HEK293 (cell line): ENCODE measurements at regions not wholly inside any gene's neighbourhood (a gene's known extent, or its start where the extent isn't known, plus 50 kb on each side); places are given as distances from the start of the nearest gene placed in this dataset.

Source experiments
- CTCF ChIA-PET: fragments of 350-600 bp; formaldehyde crosslinking; extraction: SDS; loops from one replicate; lab custom pipeline; 2021; ENCODE audit warnings: antibody characterized with exemption; lab: Yijun Ruan, JAX
- POLR2A ChIA-PET: fragments of 300-600 bp; formaldehyde crosslinking; extraction: SDS; loops from one replicate; lab custom pipeline; 2020; ENCODE audit warnings: antibody characterized with exemption, inconsistent platforms; lab: Yijun Ruan, JAX
- H3K27ac ChIP-seq: fragments of 200-500 bp; sonication (Bioruptor generic); 2 replicates; pipeline ENCODE4 v1.5.1; 2014; ENCODE audit warnings: low read depth, low read length, control low read depth, inconsistent platforms; ENCODE audit errors: extremely low read depth
- H3K36me3 ChIP-seq, 2 experiments: fragments of 200-500 bp in 1 of 2; sonication (Bioruptor generic) in 1 of 2; 1 replicate in 1 of 2; 2 replicates in 1 of 2; pipeline ENCODE4 v1.5.1; 2014 to 2017; ENCODE audit warnings: inconsistent platforms in 2 of 2, low read length in 2 of 2; ENCODE audit not compliant: control insufficient read depth in 2 of 2, insufficient read depth in 1 of 2
- H3K4me1 ChIP-seq: fragments of 200-500 bp; sonication (Bioruptor generic); 2 replicates; pipeline ENCODE4 v1.5.1; 2014; ENCODE audit warnings: mild to moderate bottlenecking, low read length, inconsistent platforms; ENCODE audit not compliant: control insufficient read depth, insufficient read depth
- H3K4me3 ChIP-seq: 2 replicates; pipeline ENCODE4 v1.5.1; 2011; ENCODE audit warnings: low read depth, mild to moderate bottlenecking, control low read depth, low read length, moderate library complexity
- H3K9me3 ChIP-seq: fragments of 200-500 bp; sonication (Bioruptor generic); 2 replicates; pipeline ENCODE4 v1.5.1; 2014; ENCODE audit warnings: low read depth, low read length, inconsistent platforms; ENCODE audit not compliant: control insufficient read depth, insufficient read depth
- BCL11B ChIP-seq: fragments of 450-650 bp; formaldehyde crosslinking; IDR thresholded peaks from 2 replicates; pipeline ENCODE4 v1.5.1; 2016; ENCODE audit warnings: low read depth, missing biosample characterization, missing genetic modification characterization
- SCRT1 ChIP-seq: fragments of 450-650 bp; formaldehyde crosslinking; IDR thresholded peaks from 2 replicates; pipeline ENCODE4 v1.5.1; 2016; ENCODE audit warnings: missing biosample characterization, missing genetic modification characterization, borderline replicate concordance
- SCRT2 ChIP-seq: fragments of 450-650 bp; formaldehyde crosslinking; IDR thresholded peaks from 2 replicates; pipeline ENCODE4 v1.5.1; 2016; ENCODE audit warnings: missing biosample characterization, missing genetic modification characterization
- SP2 ChIP-seq: fragments of 450-650 bp; formaldehyde crosslinking; IDR thresholded peaks from 2 replicates; pipeline ENCODE4 v1.5.1; 2016; ENCODE audit warnings: missing biosample characterization, missing genetic modification characterization
- ZNF132 ChIP-seq: fragments of 450-650 bp; formaldehyde crosslinking; IDR thresholded peaks from 2 replicates; pipeline ENCODE4 v1.5.1; 2017; ENCODE audit warnings: missing biosample characterization, missing genetic modification characterization, borderline replicate concordance
- ZNF184 ChIP-seq: fragments of 450-650 bp; IDR thresholded peaks from 2 replicates; pipeline ENCODE4 v1.5.1; 2018; ENCODE audit warnings: missing biosample characterization, mild to moderate bottlenecking, missing genetic modification characterization
- ZNF2 ChIP-seq: fragments of 450-650 bp; formaldehyde crosslinking; IDR thresholded peaks from 2 replicates; pipeline ENCODE4 v1.5.1; 2016; ENCODE audit warnings: missing biosample characterization, missing genetic modification characterization
- ZNF239 ChIP-seq: fragments of 450-650 bp; formaldehyde crosslinking; IDR thresholded peaks from 2 replicates; pipeline ENCODE4 v1.5.1; 2016; ENCODE audit warnings: missing biosample characterization, missing genetic modification characterization
- ZNF266 ChIP-seq: fragments of 450-650 bp; formaldehyde crosslinking; IDR thresholded peaks from 2 replicates; pipeline ENCODE4 v1.5.1; 2016; ENCODE audit warnings: missing biosample characterization, missing genetic modification characterization, low read depth
- ZNF274 ChIP-seq, 2 experiments: fragments of 200-500 bp in 1 of 2; fragments of 450-650 bp in 1 of 2; sonication (Bioruptor generic) in 1 of 2; formaldehyde crosslinking in 1 of 2; IDR thresholded peaks; 2 replicates each; pipeline versions ENCODE4 v1.5.1 to v1.6.1; 2014 to 2016; ENCODE audit warnings: borderline replicate concordance in 1 of 2, inconsistent platforms in 1 of 2, low read length in 1 of 2, missing biosample characterization in 1 of 2, missing genetic modification characterization in 1 of 2
- ZNF350 ChIP-seq: fragments of 450-650 bp; formaldehyde crosslinking; IDR thresholded peaks from 2 replicates; pipeline ENCODE4 v1.5.0; 2017; ENCODE audit warnings: missing biosample characterization, mild to moderate bottlenecking, missing genetic modification characterization
- ZNF426 ChIP-seq: fragments of 450-650 bp; formaldehyde crosslinking; IDR thresholded peaks from 2 replicates; pipeline ENCODE4 v1.5.1; 2017; ENCODE audit warnings: missing biosample characterization, missing genetic modification characterization, mild to moderate bottlenecking, inconsistent platforms, moderate library complexity
- ZNF548 ChIP-seq: fragments of 450-650 bp; formaldehyde crosslinking; IDR thresholded peaks from 2 replicates; pipeline ENCODE4 v1.5.1; 2016; ENCODE audit warnings: missing biosample characterization, missing genetic modification characterization
- ZNF600 ChIP-seq: fragments of 450-650 bp; formaldehyde crosslinking; IDR thresholded peaks from 2 replicates; pipeline ENCODE4 v1.5.1; 2016; ENCODE audit warnings: missing biosample characterization, missing genetic modification characterization
- ZNF776 ChIP-seq: fragments of 450-650 bp; formaldehyde crosslinking; IDR thresholded peaks from 2 replicates; pipeline ENCODE4 v1.5.0; 2017; ENCODE audit warnings: missing biosample characterization, missing genetic modification characterization, borderline replicate concordance
- ZNF791 ChIP-seq: fragments of 450-650 bp; formaldehyde crosslinking; IDR thresholded peaks from 2 replicates; pipeline ENCODE4 v1.5.1; 2016; ENCODE audit warnings: missing biosample characterization, missing genetic modification characterization
- TF ChIP-seq, protein P1 (sequence below): fragments of 450-650 bp; formaldehyde crosslinking; IDR thresholded peaks from 2 replicates; pipeline ENCODE4 v1.5.1; 2016; ENCODE audit warnings: missing biosample characterization, missing genetic modification characterization, low read depth
- TF ChIP-seq, protein P2 (sequence below): fragments of 450-650 bp; formaldehyde crosslinking; IDR thresholded peaks from 2 replicates; pipeline ENCODE4 v1.5.1; 2016; ENCODE audit warnings: missing biosample characterization, missing genetic modification characterization
- TF ChIP-seq, protein P3 (sequence below): fragments of 450-650 bp; formaldehyde crosslinking; IDR thresholded peaks from 2 replicates; pipeline ENCODE4 v1.5.1; 2016; ENCODE audit warnings: missing biosample characterization, missing genetic modification characterization
- TF ChIP-seq, protein P4 (sequence below): fragments of 450-650 bp; formaldehyde crosslinking; IDR thresholded peaks from 2 replicates; pipeline ENCODE4 v1.5.1; 2017; ENCODE audit warnings: missing biosample characterization, missing genetic modification characterization

DNA sequence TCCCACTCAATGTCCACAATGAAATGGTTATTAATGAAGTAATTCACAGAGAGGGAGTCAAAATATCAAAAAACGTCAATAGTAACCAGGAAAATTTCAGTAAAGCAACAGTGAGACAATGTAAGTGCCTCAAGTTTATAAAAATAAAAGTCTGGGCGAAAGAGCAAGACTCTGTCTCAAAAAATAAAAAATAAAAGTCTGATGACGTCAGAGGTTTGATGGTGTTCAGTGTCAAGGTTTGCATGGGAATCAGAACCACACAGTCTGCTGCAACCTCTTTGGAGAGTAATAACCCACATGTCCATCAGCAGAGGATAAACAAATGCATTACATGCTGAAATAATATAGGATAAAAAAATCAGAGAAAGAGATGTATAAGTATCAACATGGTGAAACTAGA lies 152.4 kb downstream of the ASCL1 start:
- CTCF ChIA-PET: no interaction called here
- H3K36me3 ChIP-seq: no peaks in the 10 kb centered on the region
- H3K9me3 ChIP-seq: no peaks in the 10 kb centered on the region
- no peak overlapping the region for H3K4me3 ChIP-seq
- no peak overlapping the region for H3K27ac ChIP-seq
- POLR2A ChIA-PET: no interaction called here
- TF ChIP-seq, protein P1, sequence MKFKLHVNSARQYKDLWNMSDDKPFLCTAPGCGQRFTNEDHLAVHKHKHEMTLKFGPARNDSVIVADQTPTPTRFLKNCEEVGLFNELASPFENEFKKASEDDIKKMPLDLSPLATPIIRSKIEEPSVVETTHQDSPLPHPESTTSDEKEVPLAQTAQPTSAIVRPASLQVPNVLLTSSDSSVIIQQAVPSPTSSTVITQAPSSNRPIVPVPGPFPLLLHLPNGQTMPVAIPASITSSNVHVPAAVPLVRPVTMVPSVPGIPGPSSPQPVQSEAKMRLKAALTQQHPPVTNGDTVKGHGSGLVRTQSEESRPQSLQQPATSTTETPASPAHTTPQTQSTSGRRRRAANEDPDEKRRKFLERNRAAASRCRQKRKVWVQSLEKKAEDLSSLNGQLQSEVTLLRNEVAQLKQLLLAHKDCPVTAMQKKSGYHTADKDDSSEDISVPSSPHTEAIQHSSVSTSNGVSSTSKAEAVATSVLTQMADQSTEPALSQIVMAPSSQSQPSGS (tag by site-specific recombination): peak; percentile 65
- TF ChIP-seq SP2: no peak
- TF ChIP-seq, all 188 proteins: peak for 1
- no peaks in the 10 kb centered on the region for H3K4me1 ChIP-seq

DNA sequence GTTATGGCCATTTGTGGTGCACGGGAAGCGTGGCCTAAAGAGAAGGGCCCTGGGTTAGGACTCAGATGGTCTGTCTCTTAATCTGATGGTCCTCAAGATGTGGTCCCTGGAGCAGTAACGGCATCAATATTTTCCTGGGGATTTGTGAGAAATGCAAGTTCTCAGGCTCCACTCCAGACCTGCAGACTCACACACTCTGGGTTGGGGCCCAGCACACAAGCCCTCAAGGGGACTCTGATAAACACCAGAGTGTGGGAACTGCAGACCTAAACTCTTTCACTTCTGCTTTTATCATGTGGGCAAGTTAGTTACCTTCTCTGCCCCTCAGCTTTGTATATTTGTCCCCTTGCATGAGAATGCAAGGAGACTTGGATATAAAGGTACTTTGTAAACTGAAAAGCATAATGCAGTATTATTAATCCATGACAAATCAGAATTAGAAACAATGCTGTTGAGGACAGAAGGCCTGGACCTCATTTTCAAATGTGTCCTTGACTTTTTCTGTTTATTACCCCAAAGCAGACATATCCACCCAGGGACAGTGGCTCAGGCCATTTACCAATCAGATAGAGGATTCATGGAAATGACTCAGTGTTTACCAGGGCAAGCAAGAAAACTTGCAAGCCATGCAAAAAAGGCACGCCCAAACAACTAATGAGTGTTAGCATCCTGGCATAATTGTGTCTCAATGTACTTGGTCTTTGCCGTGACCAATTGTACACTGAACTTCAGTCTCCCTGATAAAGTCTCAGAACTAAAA lies 157.0 kb downstream of the ASCL1 start:
- H3K4me3 ChIP-seq: no peak overlapping the region
- POLR2A ChIA-PET: no interaction called here
- no peak overlapping the region for H3K27ac ChIP-seq
- no peaks in the 10 kb centered on the region for H3K9me3 ChIP-seq
- TF ChIP-seq ZNF266 (tag by site-specific recombination) (no peak), SCRT2 (no peak), SCRT1 (tag by site-specific recombination) (no peak)
- TF ChIP-seq, protein P2, sequence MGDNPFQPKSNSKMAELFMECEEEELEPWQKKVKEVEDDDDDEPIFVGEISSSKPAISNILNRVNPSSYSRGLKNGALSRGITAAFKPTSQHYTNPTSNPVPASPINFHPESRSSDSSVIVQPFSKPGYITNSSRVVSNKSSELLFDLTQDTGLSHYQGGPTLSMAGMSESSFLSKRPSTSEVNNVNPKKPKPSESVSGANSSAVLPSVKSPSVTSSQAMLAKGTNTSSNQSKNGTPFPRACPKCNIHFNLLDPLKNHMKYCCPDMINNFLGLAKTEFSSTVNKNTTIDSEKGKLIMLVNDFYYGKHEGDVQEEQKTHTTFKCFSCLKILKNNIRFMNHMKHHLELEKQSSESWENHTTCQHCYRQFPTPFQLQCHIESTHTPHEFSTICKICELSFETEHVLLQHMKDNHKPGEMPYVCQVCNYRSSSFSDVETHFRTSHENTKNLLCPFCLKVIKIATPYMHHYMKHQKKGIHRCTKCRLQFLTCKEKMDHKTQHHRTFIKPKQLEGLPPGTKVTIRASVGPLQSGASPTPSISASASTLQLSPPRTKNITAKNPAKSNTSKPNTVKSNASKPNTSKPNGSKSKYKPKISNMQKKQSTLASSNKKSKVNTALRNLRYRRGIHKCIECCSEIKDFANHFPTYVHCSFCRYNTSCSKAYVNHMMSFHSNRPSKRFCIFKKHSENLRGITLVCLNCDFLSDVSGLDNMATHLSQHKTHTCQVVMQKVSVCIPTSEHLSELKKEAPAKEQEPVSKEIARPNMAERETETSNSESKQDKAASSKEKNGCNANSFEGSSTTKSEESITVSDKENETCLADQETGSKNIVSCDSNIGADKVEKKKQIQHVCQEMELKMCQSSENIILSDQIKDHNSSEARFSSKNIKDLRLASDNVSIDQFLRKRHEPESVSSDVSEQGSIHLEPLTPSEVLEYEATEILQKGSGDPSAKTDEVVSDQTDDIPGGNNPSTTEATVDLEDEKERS (tag by site-specific recombination): no peak
- no peaks in the 10 kb centered on the region for H3K4me1 ChIP-seq
- no peaks in the 10 kb centered on the region for H3K36me3 ChIP-seq
- CTCF ChIA-PET: interaction anchor here (0.8 kb wide), 1 partner anchor 330 kb away, joined by 4 read pairs; no protein-coding TSS in a partner anchor

DNA sequence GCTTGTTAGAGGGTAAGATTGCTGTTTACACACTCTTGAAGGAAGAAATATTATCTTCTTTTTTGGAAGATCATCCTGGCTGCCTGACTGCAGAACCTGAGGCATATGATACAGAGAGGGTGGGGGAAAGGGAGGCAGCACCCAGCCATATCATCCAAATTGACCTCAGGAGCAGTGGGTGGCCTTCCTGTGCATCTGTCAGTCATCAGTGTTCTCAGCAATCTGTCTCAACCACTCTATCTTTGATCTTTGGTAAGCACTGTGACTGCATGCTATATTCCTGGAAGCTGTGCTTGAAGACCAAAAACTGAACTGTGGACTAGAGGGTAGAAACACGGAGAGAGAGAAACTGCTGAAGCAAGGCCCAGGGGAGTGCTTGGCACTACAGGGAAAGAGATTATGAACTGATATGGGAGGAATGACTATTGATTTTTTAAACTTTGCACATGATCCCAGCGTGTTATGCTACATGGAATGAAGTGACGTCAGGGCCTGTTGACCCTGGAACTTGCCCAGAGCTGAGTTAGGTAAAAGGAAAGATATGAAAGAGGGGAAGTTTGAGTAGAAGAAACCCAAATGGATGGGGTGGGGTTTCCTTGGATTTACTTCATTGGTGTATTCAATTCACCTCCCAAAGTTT lies 171.5 kb downstream of the ASCL1 start:
- POLR2A ChIA-PET: no interaction called here
- H3K4me3 ChIP-seq: no peak overlapping the region
- CTCF ChIA-PET: interaction anchor here (0.8 kb wide), 1 partner anchor 375 kb away, joined by 5 read pairs; no protein-coding TSS in a partner anchor

DNA sequence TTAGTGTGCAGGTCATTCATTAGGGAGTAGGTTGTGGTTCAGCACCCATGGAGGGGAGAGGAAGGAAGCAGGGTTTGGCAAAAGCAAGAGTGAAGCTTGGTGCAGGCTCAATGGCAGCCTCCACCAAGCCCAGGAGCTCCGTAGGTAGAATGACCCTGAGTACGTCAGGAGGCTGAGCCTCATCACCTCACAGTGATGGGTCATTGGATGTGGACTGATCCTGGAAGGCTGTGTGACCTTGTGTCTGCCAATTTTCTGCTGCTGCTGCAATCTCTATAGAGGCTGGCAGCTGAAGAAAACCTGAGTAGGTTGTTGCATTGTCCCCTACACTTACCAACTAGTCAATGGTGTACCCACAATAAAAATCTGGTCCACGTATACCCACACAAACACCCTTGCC lies 173.1 kb downstream of the ASCL1 start:
- CTCF ChIA-PET: interaction anchor here (0.6 kb wide), 1 partner anchor 247 kb away, joined by 3 read pairs; no protein-coding TSS in a partner anchor
- POLR2A ChIA-PET: no interaction called here
- TF ChIP-seq ZNF2 (no peak), ZNF350 (no peak), ZNF600 (no peak), ZNF548 (tag by site-specific recombination) (no peak), ZNF132 (tag by site-specific recombination) (no peak), ZNF426 (tag by site-specific recombination) (no peak), ZNF239 (no peak)
- TF ChIP-seq, protein P3, sequence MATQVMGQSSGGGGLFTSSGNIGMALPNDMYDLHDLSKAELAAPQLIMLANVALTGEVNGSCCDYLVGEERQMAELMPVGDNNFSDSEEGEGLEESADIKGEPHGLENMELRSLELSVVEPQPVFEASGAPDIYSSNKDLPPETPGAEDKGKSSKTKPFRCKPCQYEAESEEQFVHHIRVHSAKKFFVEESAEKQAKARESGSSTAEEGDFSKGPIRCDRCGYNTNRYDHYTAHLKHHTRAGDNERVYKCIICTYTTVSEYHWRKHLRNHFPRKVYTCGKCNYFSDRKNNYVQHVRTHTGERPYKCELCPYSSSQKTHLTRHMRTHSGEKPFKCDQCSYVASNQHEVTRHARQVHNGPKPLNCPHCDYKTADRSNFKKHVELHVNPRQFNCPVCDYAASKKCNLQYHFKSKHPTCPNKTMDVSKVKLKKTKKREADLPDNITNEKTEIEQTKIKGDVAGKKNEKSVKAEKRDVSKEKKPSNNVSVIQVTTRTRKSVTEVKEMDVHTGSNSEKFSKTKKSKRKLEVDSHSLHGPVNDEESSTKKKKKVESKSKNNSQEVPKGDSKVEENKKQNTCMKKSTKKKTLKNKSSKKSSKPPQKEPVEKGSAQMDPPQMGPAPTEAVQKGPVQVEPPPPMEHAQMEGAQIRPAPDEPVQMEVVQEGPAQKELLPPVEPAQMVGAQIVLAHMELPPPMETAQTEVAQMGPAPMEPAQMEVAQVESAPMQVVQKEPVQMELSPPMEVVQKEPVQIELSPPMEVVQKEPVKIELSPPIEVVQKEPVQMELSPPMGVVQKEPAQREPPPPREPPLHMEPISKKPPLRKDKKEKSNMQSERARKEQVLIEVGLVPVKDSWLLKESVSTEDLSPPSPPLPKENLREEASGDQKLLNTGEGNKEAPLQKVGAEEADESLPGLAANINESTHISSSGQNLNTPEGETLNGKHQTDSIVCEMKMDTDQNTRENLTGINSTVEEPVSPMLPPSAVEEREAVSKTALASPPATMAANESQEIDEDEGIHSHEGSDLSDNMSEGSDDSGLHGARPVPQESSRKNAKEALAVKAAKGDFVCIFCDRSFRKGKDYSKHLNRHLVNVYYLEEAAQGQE (tag by site-specific recombination): no peak

More for the DNA sequence above, 171.5 kb downstream of the ASCL1 start:
- no peaks in the 10 kb centered on the region for H3K4me1 ChIP-seq
- no peaks in the 10 kb centered on the region for H3K36me3 ChIP-seq
- H3K9me3 ChIP-seq: no peaks in the 10 kb centered on the region
- TF ChIP-seq ZNF274 (IDR thresholded peaks at IDR 0.05; ENCODE audit: low read length) (no peak), ZNF274 (tag by site-specific recombination; IDR thresholded peaks at IDR 0.05; ENCODE audit: borderline replicate concordance) (no peak), ZNF184 (tag by site-specific recombination) (no peak), ZNF791 (tag by site-specific recombination) (no peak), ZNF776 (tag by site-specific recombination) (no peak), BCL11B (tag by site-specific recombination) (no peak)
- TF ChIP-seq, protein P4, sequence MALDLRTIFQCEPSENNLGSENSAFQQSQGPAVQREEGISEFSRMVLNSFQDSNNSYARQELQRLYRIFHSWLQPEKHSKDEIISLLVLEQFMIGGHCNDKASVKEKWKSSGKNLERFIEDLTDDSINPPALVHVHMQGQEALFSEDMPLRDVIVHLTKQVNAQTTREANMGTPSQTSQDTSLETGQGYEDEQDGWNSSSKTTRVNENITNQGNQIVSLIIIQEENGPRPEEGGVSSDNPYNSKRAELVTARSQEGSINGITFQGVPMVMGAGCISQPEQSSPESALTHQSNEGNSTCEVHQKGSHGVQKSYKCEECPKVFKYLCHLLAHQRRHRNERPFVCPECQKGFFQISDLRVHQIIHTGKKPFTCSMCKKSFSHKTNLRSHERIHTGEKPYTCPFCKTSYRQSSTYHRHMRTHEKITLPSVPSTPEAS: no peak
- no peak overlapping the region for H3K27ac ChIP-seq

More for the DNA sequence above, 173.1 kb downstream of the ASCL1 start:
- Histone ChIP-seq H3K9me3 (no peaks in the 10 kb centered on the region), H3K4me1 (no peaks in the 10 kb centered on the region), H3K4me3 (no peak overlapping the region), H3K36me3 (no peaks in the 10 kb centered on the region), H3K27ac (no peak overlapping the region)
